ENCODE measurements at regions not wholly inside any gene's neighbourhood (a gene's known extent, or its start where the extent isn't known, plus 50 kb on each side); places are given as distances from the start of the nearest gene placed in this dataset.

DNA sequence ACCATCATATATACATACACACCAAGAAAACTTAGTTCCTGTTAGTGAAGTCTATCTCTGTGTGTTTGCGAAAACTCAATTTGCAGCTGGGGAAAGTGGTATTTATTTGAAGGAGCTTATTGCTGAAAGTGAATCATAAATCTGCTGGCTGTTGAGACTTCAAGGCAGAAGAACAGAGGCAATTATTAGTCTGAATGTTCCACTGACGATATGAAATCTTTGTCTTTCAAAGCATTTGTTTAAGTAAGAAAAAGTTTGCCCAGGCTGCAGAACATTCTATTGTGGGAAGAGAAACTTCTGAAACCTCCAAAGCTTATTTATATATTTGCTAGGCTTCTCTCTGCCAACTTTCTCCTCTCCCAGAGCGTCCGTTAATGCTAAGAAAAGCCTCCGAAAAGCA lies 255.7 kb upstream of the TMPO start:
- DNase-seq = no peak
- Histone ChIP-seq H3K27ac (no peak overlapping the region), H3K9me3 (no peaks in the 10 kb centered on the region), H3K4me1 (no peaks in the 10 kb centered on the region), H3K27me3 (no peaks in the 10 kb centered on the region), H3K36me3 (no peaks in the 10 kb centered on the region), H3K4me3 (no peak overlapping the region)
- TF ChIP-seq POLR2A (IDR thresholded peaks at IDR 0.05) = no peak
- TF ChIP-seq, protein P1, sequence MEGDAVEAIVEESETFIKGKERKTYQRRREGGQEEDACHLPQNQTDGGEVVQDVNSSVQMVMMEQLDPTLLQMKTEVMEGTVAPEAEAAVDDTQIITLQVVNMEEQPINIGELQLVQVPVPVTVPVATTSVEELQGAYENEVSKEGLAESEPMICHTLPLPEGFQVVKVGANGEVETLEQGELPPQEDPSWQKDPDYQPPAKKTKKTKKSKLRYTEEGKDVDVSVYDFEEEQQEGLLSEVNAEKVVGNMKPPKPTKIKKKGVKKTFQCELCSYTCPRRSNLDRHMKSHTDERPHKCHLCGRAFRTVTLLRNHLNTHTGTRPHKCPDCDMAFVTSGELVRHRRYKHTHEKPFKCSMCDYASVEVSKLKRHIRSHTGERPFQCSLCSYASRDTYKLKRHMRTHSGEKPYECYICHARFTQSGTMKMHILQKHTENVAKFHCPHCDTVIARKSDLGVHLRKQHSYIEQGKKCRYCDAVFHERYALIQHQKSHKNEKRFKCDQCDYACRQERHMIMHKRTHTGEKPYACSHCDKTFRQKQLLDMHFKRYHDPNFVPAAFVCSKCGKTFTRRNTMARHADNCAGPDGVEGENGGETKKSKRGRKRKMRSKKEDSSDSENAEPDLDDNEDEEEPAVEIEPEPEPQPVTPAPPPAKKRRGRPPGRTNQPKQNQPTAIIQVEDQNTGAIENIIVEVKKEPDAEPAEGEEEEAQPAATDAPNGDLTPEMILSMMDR (IDR thresholded peaks at IDR 0.05) = no peak

DNA sequence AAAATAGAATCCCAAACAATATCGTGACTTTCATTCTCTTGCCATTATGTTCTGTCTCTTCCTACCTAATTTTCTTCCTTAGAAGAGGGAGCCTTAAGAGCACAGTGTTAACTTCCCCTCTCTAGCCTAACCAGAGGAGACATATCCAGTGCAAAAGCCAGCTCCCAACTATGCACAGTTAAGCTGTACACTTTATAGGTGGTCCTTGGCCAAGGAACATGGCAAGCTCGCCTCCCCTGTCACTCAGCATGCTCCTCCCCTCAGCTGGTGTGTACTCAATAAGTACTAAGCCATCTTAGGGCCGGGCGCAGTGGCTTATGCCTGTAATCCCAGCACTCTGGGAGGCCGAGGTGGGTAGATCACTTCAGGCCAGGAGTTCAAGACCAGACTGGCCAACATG lies 255.1 kb upstream of the TMPO start:
- DNase-seq = no peak
- Histone ChIP-seq H3K9me3 (no peaks in the 10 kb centered on the region), H3K36me3 (no peaks in the 10 kb centered on the region), H3K4me1 (no peaks in the 10 kb centered on the region), H3K27me3 (no peaks in the 10 kb centered on the region), H3K4me3 (no peak overlapping the region), H3K27ac (no peak overlapping the region)
- TF ChIP-seq POLR2A (IDR thresholded peaks at IDR 0.05) = no peak
- TF ChIP-seq, protein P1 (IDR thresholded peaks at IDR 0.05) = no peak

DNA sequence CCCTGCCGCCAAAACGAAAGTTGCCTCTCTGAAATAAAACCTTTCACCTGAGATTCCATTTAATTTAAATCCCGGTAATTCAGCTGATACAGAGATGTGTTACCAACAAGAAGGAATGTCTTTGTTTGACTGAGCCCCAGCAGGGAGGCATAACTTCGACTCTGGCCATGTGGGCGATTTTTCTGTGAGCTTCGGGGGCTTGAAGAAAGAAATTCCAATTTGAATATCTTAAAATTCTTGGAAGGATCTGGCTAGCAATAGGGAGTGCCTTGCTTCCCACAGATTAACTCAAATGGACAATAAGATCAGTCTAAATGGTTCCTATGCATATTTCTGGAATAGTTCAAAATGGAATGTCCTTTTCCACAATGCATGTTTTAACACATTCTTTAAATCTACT lies 252.5 kb upstream of the TMPO start:
- H3K36me3 ChIP-seq = no peaks in the 10 kb centered on the region
- no peak overlapping the region for H3K4me3 ChIP-seq
- no peaks in the 10 kb centered on the region for H3K27me3 ChIP-seq
- no peaks in the 10 kb centered on the region for H3K9me3 ChIP-seq
- no peak for DNase-seq
- TF ChIP-seq POLR2A (IDR thresholded peaks at IDR 0.05) = no peak
- TF ChIP-seq, protein P1 (IDR thresholded peaks at IDR 0.05) = no peak
- no peaks in the 10 kb centered on the region for H3K4me1 ChIP-seq
- H3K27ac ChIP-seq = no peak overlapping the region

DNA sequence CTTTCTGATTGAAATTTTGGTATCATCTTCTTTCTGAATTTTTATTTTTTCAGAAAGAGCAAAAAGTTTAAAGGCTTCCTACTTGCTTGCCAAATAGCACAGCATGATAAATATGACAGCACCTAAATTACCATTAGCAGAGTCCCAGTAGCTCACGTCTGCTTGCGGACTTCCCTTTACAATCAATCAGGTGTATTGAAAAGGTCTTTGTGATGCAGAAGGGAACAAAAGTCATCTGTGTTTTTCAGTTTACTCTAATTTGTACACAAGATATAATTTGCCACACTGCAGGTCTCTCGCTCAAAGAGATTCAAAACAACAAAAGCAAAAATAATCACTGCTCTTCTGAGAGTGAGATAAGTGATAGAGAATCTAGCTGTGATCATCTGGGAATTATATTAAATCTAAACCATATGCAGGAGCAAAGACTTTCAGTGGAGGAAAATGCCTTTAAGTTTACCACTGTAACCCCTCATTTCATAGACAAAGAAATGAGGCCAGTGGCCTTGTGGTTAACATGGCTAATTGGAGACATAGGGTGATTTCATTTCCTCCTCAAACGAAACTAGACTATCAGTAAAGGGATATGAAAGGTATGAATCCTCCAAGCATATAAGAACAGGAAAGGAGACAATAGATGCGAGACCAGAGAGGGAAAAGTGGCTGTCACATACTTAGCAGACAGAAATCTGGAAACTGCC lies 240.8 kb upstream of the TMPO start:
- Histone ChIP-seq H3K9me3 (no peaks in the 10 kb centered on the region), H3K36me3 (no peaks in the 10 kb centered on the region), H3K27me3 (no peaks in the 10 kb centered on the region), H3K27ac (no peak overlapping the region), H3K4me3 (no peak overlapping the region), H3K4me1 (no peaks in the 10 kb centered on the region)
- TF ChIP-seq POLR2A (IDR thresholded peaks at IDR 0.05) = no peak
- TF ChIP-seq, protein P1 (IDR thresholded peaks at IDR 0.05) = no peak
- DNase-seq = no peak

DNA sequence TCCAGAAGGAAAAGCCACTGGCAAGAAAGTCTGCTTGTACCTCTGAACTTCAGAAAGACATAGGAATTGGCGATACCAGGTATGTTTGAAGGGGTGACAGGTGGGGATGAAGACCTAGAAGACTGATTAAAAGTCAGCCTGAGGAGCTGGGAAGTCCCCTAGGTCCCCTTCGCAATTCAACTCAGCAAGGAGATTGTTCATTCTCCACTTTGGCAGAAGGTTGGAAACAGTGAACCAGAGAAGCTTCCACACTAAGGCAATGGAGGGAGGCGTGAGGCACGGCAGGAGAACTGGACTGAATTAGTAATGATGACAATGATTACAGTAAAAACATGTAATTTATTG lies 240.3 kb upstream of the TMPO start:
- Histone ChIP-seq H3K27me3 (no peaks in the 10 kb centered on the region), H3K4me1 (no peaks in the 10 kb centered on the region), H3K4me3 (no peak overlapping the region), H3K9me3 (no peaks in the 10 kb centered on the region), H3K27ac (no peak overlapping the region), H3K36me3 (no peaks in the 10 kb centered on the region)
- no peak for DNase-seq
- TF ChIP-seq POLR2A (IDR thresholded peaks at IDR 0.05) = no peak
- TF ChIP-seq, protein P1 (IDR thresholded peaks at IDR 0.05) = no peak

DNA sequence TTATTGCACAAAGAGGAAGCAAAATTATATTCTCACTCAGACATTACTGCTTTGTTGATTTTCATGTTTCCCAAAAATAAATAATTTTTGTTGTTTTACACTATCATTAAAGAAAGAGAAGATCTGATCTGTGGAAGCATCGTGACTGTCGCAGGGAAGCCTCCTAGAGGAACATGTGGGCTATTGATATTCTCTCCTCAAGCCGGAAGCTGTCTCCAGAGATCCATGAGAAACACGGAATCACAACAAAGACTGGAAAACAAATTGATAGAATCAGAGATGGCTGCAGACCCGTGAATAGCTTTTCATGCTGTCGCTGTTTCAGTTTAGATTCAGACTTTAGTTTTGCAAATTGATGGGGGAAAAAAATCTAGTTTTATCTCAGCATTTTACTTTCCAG lies 235.2 kb upstream of the TMPO start:
- no peaks in the 10 kb centered on the region for H3K4me1 ChIP-seq
- no peaks in the 10 kb centered on the region for H3K9me3 ChIP-seq
- no peak overlapping the region for H3K4me3 ChIP-seq
- H3K36me3 ChIP-seq = no peaks in the 10 kb centered on the region
- H3K27me3 ChIP-seq = no peaks in the 10 kb centered on the region
- DNase-seq = no peak
- no peak for TF ChIP-seq POLR2A (IDR thresholded peaks at IDR 0.05)
- TF ChIP-seq, protein P1 (IDR thresholded peaks at IDR 0.05) = no peak
- H3K27ac ChIP-seq = no peak overlapping the region

Measured in Peyer's patch (tissue), 4 donors.